ENCODE measurements at regions not wholly inside any gene's neighbourhood (a gene's known extent, or its start where the extent isn't known, plus 50 kb on each side); places are given as distances from the start of the nearest gene placed in this dataset.
"Not testable (repeated sequence)": the region's sequence is repeated elsewhere in the genome, so short reads cannot be mapped to it uniquely, and the experiment has no call there.

- H3K4me3 ChIP-seq (ENCODE audit: low read depth, low read length); DNase-seq (ENCODE audit: low read depth): not testable (repeated sequence)
These were observed 74.7 kb upstream of the NBPF26 start for GRCh38 chr1:120648915-120649623.

GRCh38 chr1:120649730-120650129 lies 74.0 kb upstream of the NBPF26 start:
- H3K4me3 ChIP-seq (ENCODE audit: low read depth, low read length); DNase-seq (ENCODE audit: low read depth): not testable (repeated sequence)

GRCh38 chr1:120654114-120654513 lies 69.6 kb upstream of the NBPF26 start:
- H3K4me3 ChIP-seq (ENCODE audit: low read depth, low read length); DNase-seq (ENCODE audit: low read depth): not testable (repeated sequence)

- not testable (repeated sequence) for H3K4me3 ChIP-seq (ENCODE audit: low read depth, low read length); DNase-seq (ENCODE audit: low read depth)
These were observed 68.4 kb upstream of the NBPF26 start for GRCh38 chr1:120655394-120655793.

GRCh38 chr1:120656116-120656515 lies 67.6 kb upstream of the NBPF26 start:
- not testable (repeated sequence) for H3K4me3 ChIP-seq (ENCODE audit: low read depth, low read length); DNase-seq (ENCODE audit: low read depth)

DNA sequence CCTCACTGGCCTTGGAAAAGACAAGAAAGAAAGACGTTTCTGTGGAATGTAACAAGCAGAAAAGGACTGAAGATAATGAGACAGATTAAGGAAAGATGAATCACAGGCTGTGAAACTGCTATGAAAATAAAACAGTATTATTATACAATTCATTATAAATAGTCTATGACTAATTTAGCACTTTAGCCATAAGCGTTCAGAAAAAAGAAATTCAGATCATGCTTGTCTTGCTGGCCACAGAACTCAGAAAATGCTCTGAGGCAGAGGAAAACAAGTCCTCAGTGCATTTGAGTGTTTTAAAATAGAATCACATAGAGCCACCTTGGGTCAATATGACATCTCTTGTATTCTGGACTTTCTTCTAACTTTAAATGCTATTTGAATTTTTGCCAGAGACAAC lies 65.9 kb upstream of the NBPF26 start:
- not testable (repeated sequence) for H3K4me3 ChIP-seq (ENCODE audit: low read depth, low read length); DNase-seq (ENCODE audit: low read depth)

- H3K4me3 ChIP-seq (ENCODE audit: low read depth, low read length); DNase-seq (ENCODE audit: low read depth): not testable (repeated sequence)
These were observed 65.1 kb upstream of the NBPF26 start for GRCh38 chr1:120658622-120659021.

- DNase-seq (ENCODE audit: low read depth); H3K4me3 ChIP-seq (ENCODE audit: low read depth, low read length): not testable (repeated sequence)
These were observed 64.6 kb upstream of the NBPF26 start for GRCh38 chr1:120659133-120659532.

GRCh38 chr1:120664376-120665249 lies 59.1 kb upstream of the NBPF26 start:
- not testable (repeated sequence) for H3K4me3 ChIP-seq (ENCODE audit: low read depth, low read length); DNase-seq (ENCODE audit: low read depth)

- not testable (repeated sequence) for H3K4me3 ChIP-seq (ENCODE audit: low read depth, low read length); DNase-seq (ENCODE audit: low read depth)
These were observed 58.5 kb upstream of the NBPF26 start for GRCh38 chr1:120665250-120665577.

GRCh38 chr1:120668187-120668586 lies 55.6 kb upstream of the NBPF26 start:
- DNase-seq (ENCODE audit: low read depth); H3K4me3 ChIP-seq (ENCODE audit: low read depth, low read length): not testable (repeated sequence)
